SW 1271 (cell line): ENCODE measurements at regions not wholly inside any gene's neighbourhood (a gene's known extent, or its start where the extent isn't known, plus 50 kb on each side); places are given as distances from the start of the nearest gene placed in this dataset.

Source experiments
- DNase-seq, 2 experiments: peaks; one replicate each; lab custom pipeline; 2025; lab: John Stamatoyannopoulos, UW

- no peak for DNase-seq
These were observed 434.4 kb downstream of the HAO1 start for GRCh38 chr20:7505835-7506221.

- DNase-seq, result no peak
These were observed 423.6 kb downstream of the HAO1 start for GRCh38 chr20:7516621-7517111.

GRCh38 chr20:7520361-7520760 lies 419.9 kb downstream of the HAO1 start:
- DNase-seq, result no peak

- no peak for DNase-seq
These were observed 417.0 kb downstream of the HAO1 start for GRCh38 chr20:7523288-7523687.

- DNase-seq, result no peak
These were observed 400.2 kb downstream of the HAO1 start for GRCh38 chr20:7540018-7540417.

- no peak for DNase-seq
These were observed 399.3 kb downstream of the HAO1 start for GRCh38 chr20:7540923-7541322.

GRCh38 chr20:7571101-7571500 lies 369.2 kb downstream of the HAO1 start:
- DNase-seq, result no peak

- no peak for DNase-seq
These were observed 368.7 kb downstream of the HAO1 start for GRCh38 chr20:7571521-7572055.

- no peak for DNase-seq
These were observed 360.4 kb downstream of the HAO1 start for GRCh38 chr20:7579888-7580287.

- DNase-seq, result no peak
These were observed 355.1 kb downstream of the HAO1 start for GRCh38 chr20:7585126-7585679.

- DNase-seq, result no peak
These were observed 353.8 kb downstream of the HAO1 start for GRCh38 chr20:7586481-7586880.

- no peak for DNase-seq
These were observed 351.1 kb downstream of the HAO1 start for GRCh38 chr20:7589164-7589563.

- DNase-seq, result no peak
These were observed 343.7 kb downstream of the HAO1 start for GRCh38 chr20:7596541-7596940.

GRCh38 chr20:7601431-7601830 lies 338.8 kb downstream of the HAO1 start:
- no peak for DNase-seq

- no peak for DNase-seq
These were observed 333.3 kb downstream of the HAO1 start for GRCh38 chr20:7606941-7607340.

GRCh38 chr20:7608250-7608649 lies 332.0 kb downstream of the HAO1 start:
- no peak for DNase-seq

GRCh38 chr20:7609251-7609650 lies 331.0 kb downstream of the HAO1 start:
- DNase-seq, result no peak

GRCh38 chr20:7610681-7611080 lies 329.6 kb downstream of the HAO1 start:
- no peak for DNase-seq

GRCh38 chr20:7617797-7618196 lies 322.5 kb downstream of the HAO1 start:
- DNase-seq, result no peak

- no peak for DNase-seq
These were observed 317.8 kb downstream of the HAO1 start for GRCh38 chr20:7622399-7622961.

GRCh38 chr20:7624886-7625285 lies 315.4 kb downstream of the HAO1 start:
- no peak for DNase-seq

- DNase-seq, result no peak
These were observed 312.3 kb downstream of the HAO1 start for GRCh38 chr20:7627734-7628663.

GRCh38 chr20:7629880-7630279 lies 310.4 kb downstream of the HAO1 start:
- DNase-seq, result no peak
